IPS-15b (cell line): ENCODE measurements at regions not wholly inside any gene's neighbourhood (a gene's known extent, or its start where the extent isn't known, plus 50 kb on each side); places are given as distances from the start of the nearest gene placed in this dataset.

Source experiments
- H3K27me3 ChIP-seq: one replicate; pipeline ENCODE4 v1.6.1; 2013; ENCODE audit warnings: low read length; ENCODE audit not compliant: control insufficient read depth, insufficient read depth
- H3K36me3 ChIP-seq: one replicate; pipeline ENCODE4 v1.6.1; 2013; ENCODE audit warnings: low read length; ENCODE audit not compliant: control insufficient read depth, insufficient read depth
- H3K4me1 ChIP-seq: one replicate; pipeline ENCODE4 v1.6.1; 2013; ENCODE audit warnings: mild to moderate bottlenecking, low read length; ENCODE audit not compliant: control insufficient read depth, insufficient read depth
- H3K4me3 ChIP-seq: one replicate; pipeline ENCODE4 v1.5.1; 2013; ENCODE audit warnings: low read depth, low read length
- H3K9ac ChIP-seq: one replicate; pipeline ENCODE4 v1.6.1; 2013; ENCODE audit warnings: low read depth, mild to moderate bottlenecking, low read length
- H3K9me3 ChIP-seq: one replicate; pipeline ENCODE4 v1.6.1; 2013; ENCODE audit warnings: mild to moderate bottlenecking, low read length; ENCODE audit not compliant: control insufficient read depth, insufficient read depth

DNA sequence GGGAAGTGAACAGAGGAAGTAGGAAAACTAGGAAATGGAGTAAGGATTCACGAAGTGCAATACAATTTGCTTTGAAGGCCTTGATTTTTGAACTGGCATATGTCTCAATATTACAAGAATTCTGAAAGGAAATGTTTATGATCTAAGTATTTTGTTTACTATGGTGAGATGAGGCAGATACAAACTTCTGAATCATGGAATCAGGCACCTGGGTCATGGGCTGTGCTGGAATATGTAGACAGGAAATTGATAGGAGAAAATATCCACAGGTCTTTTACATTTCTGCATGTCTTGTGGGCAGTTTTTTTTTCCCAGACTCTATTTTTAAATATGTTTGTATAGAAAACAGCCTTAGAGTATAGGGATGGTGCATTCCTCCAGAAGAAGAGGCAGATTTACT is 117.1 kb downstream of the PPP1R3A start:
- H3K36me3 ChIP-seq = no peaks in the 10 kb centered on the region

GRCh38 chr7:113800826-113801225 is 118.0 kb downstream of the PPP1R3A start:
- no peak overlapping the region for H3K9ac ChIP-seq
- H3K4me3 ChIP-seq = no peak overlapping the region
- no peaks in the 10 kb centered on the region for H3K4me1 ChIP-seq
- no peaks in the 10 kb centered on the region for H3K36me3 ChIP-seq
- no peaks in the 10 kb centered on the region for H3K9me3 ChIP-seq
- H3K27me3 ChIP-seq = no peaks in the 10 kb centered on the region

More for the DNA sequence above, 117.1 kb downstream of the PPP1R3A start:
- Histone ChIP-seq H3K9ac (no peak overlapping the region), H3K9me3 (no peaks in the 10 kb centered on the region), H3K4me3 (no peak overlapping the region), H3K27me3 (no peaks in the 10 kb centered on the region), H3K4me1 (no peaks in the 10 kb centered on the region)

DNA sequence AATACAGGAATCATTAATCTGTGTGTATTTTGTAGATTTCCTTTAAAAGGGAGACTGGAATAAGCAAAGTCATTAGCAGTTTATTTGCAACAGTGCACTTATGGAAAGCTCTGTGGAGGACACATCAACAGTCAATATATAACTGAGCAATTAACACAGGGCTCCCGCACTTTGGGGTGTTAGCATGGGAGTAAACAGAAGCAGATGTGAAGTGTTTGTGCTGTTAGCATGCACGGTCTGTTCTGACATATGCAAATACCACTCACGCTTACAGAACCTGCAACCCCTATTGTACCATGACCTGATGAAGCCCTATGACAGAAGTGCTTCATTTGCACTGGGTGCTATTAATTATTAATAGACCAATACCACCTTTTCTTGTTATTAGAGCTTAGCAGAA is 118.9 kb downstream of the PPP1R3A start:
- Histone ChIP-seq H3K4me1 (no peaks in the 10 kb centered on the region), H3K9ac (no peak overlapping the region), H3K27me3 (no peaks in the 10 kb centered on the region), H3K4me3 (no peak overlapping the region), H3K9me3 (no peaks in the 10 kb centered on the region), H3K36me3 (no peaks in the 10 kb centered on the region)

DNA sequence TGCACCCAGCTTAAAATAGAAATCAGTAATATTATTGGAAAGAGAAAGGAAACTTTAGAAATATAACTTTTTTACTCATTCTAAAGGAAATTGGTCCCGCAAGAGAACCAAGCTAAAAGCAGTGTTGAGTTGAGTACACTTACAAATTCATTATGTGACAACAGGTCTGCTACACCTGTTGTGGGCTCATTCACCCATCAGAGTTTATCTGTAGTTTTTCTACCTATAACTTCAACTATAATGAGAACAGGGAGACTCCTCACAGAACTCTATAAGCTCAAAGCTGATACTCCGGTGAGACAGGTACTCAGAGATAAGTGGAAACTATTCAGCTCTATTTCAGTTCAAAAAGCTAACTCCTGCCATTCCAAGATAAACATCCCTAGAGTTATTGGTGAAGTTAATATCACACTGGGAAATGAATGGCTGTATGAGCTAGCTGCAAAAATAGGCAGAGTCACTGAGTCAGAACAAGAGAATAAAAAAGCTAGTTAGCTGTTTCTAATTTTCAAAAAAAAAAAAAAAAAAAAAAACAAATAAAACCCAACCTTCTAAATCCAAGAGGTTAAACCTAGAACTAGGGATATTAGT is 121.3 kb downstream of the PPP1R3A start:
- H3K9ac ChIP-seq = no peak overlapping the region

DNA sequence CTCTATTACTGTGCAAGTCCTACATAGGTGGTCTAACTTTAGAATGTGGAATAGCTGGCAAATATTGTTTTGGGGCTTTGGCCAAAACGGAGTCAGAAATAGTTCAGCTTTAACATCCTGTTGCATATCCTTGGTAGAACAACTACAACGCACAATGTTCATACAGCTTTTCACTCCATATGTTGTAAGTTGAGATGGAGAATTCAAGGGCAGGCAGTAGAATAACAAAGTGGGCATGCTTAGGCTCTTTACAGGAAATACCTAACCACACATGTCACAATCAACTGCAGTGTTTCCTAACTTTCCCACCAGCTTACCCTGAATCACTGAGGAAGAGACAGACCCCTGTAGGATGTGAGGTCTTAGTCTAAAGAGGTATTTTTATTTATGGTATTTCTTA is 122.3 kb downstream of the PPP1R3A start:
- Histone ChIP-seq H3K9ac (no peak overlapping the region), H3K27me3 (no peaks in the 10 kb centered on the region), H3K4me3 (no peak overlapping the region), H3K4me1 (no peaks in the 10 kb centered on the region), H3K36me3 (no peaks in the 10 kb centered on the region), H3K9me3 (no peaks in the 10 kb centered on the region)

More for the DNA sequence above, 121.3 kb downstream of the PPP1R3A start:
- H3K4me1 ChIP-seq = no peaks in the 10 kb centered on the region
- no peaks in the 10 kb centered on the region for H3K27me3 ChIP-seq
- no peaks in the 10 kb centered on the region for H3K36me3 ChIP-seq
- H3K9me3 ChIP-seq = no peaks in the 10 kb centered on the region
- no peak overlapping the region for H3K4me3 ChIP-seq

- Histone ChIP-seq H3K9ac (no peak overlapping the region), H3K4me1 (no peaks in the 10 kb centered on the region)
Measured at GRCh38 chr7:113794573-113794972, 124.2 kb downstream of the PPP1R3A start.

GRCh38 chr7:113793171-113793570 is 125.6 kb downstream of the PPP1R3A start:
- H3K4me1 ChIP-seq = no peaks in the 10 kb centered on the region
- no peaks in the 10 kb centered on the region for H3K9me3 ChIP-seq
- H3K27me3 ChIP-seq = no peaks in the 10 kb centered on the region
- no peak overlapping the region for H3K4me3 ChIP-seq
- H3K36me3 ChIP-seq = no peaks in the 10 kb centered on the region
- H3K9ac ChIP-seq = no peak overlapping the region

More at GRCh38 chr7:113794573-113794972, 124.2 kb downstream of the PPP1R3A start:
- H3K9me3 ChIP-seq = no peaks in the 10 kb centered on the region
- H3K4me3 ChIP-seq = no peak overlapping the region
- no peaks in the 10 kb centered on the region for H3K36me3 ChIP-seq
- H3K27me3 ChIP-seq = no peaks in the 10 kb centered on the region

DNA sequence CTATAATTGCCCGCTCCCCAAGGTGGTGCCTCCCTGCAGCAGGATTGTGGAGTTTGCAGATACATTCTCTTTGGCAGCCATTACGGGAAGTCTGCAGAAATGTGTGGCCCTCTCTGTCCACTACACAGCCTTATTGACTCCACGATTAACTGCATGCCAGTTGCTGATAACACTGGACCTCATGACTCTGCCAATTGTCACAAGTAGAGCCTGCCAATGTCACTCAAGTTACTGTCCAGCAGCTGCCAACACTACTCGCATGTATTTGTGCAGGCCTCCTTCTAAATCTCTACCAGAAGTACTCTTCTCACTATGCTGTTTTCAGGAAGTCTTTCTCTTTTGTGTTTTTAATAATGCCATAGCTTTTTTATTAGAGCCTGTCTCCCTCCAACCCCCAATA is 128.8 kb downstream of the PPP1R3A start:
- H3K27me3 ChIP-seq = no peaks in the 10 kb centered on the region
- H3K9me3 ChIP-seq = no peaks in the 10 kb centered on the region
- no peaks in the 10 kb centered on the region for H3K36me3 ChIP-seq
- H3K4me1 ChIP-seq = no peaks in the 10 kb centered on the region
- H3K9ac ChIP-seq = no peak overlapping the region
- no peak overlapping the region for H3K4me3 ChIP-seq

- Histone ChIP-seq H3K4me3 (no peak overlapping the region), H3K9ac (no peak overlapping the region), H3K27me3 (no peaks in the 10 kb centered on the region), H3K36me3 (no peaks in the 10 kb centered on the region), H3K9me3 (no peaks in the 10 kb centered on the region), H3K4me1 (no peaks in the 10 kb centered on the region)
Measured at GRCh38 chr7:113787106-113787505, 131.7 kb downstream of the PPP1R3A start.

GRCh38 chr7:113784956-113785355 is 133.9 kb downstream of the PPP1R3A start:
- Histone ChIP-seq H3K9ac (no peak overlapping the region), H3K9me3 (no peaks in the 10 kb centered on the region), H3K4me3 (no peak overlapping the region), H3K27me3 (no peaks in the 10 kb centered on the region), H3K36me3 (no peaks in the 10 kb centered on the region), H3K4me1 (no peaks in the 10 kb centered on the region)

DNA sequence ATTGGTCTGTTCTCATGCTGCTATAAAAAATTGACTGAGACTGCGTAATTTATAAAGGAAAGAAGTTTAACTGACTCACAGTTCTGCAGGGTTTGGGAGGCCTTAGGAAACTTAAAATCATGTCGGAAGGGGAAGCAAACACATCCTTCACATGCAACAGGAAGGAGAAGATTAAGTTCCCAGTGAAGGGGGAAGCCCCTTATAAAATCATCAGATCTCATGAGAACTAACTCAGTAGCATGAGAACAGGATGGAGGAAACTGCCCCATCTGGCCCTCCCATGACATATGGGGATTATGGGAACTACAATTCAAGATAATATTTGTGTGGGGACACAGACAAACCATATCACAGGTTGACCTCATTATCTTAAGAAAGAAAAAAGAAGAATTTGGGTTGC is 134.5 kb downstream of the PPP1R3A start:
- H3K9me3 ChIP-seq = no peaks in the 10 kb centered on the region
- H3K9ac ChIP-seq = no peak overlapping the region
- H3K4me1 ChIP-seq = no peaks in the 10 kb centered on the region
- no peaks in the 10 kb centered on the region for H3K36me3 ChIP-seq
- no peak overlapping the region for H3K4me3 ChIP-seq
- H3K27me3 ChIP-seq = no peaks in the 10 kb centered on the region

- Histone ChIP-seq H3K4me3 (no peak overlapping the region), H3K4me1 (no peaks in the 10 kb centered on the region), H3K9me3 (no peaks in the 10 kb centered on the region), H3K27me3 (no peaks in the 10 kb centered on the region), H3K36me3 (no peaks in the 10 kb centered on the region), H3K9ac (no peak overlapping the region)
Measured at GRCh38 chr7:113783403-113783802, 135.4 kb downstream of the PPP1R3A start.
